Neural progenitor cell (in vitro differentiated cells): ENCODE measurements at regions not wholly inside any gene's neighbourhood (a gene's known extent, or its start where the extent isn't known, plus 50 kb on each side); places are given as distances from the start of the nearest gene placed in this dataset.

ENCODE experiments used
- EZH2 ChIP-seq: fragments of 200-600 bp; sonication (generic); IDR thresholded peaks from 2 replicates; pipeline ENCODE4 v1.6.1; 2017; ENCODE audit warnings: antibody characterized with exemption, mild to moderate bottlenecking, moderate library complexity
- EZH2phosphoT487 ChIP-seq: fragments of 200-600 bp; sonication (generic); IDR thresholded peaks from 2 replicates; pipeline ENCODE4 v1.6.1; 2017; ENCODE audit warnings: antibody characterized with exemption
- TF ChIP-seq, protein P1 (sequence below): fragments of 200-600 bp; sonication (generic); IDR thresholded peaks from 2 replicates; pipeline ENCODE4 v1.5.1; 2017; ENCODE audit warnings: antibody characterized with exemption, mild to moderate bottlenecking

DNA sequence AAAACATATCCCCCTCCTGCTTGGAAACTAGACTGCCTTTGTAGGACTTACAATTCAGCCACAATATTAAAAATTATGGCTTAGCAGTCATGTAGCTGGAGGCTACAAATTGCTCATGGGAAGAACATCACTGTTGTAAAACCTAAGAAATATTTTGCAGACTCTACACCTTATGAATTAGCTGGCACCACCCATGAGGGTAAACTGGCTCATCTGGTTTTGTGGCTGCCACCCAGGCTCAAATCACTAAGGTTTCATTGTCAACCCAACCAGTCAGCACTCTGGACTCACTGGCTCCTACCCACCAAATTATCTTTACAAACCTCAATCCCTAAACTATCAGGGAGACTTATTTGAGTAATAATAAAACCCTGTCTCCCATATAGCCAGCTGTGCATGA lies 100.7 kb upstream of the OLFM3 start:
- no peak for TF ChIP-seq EZH2phosphoT487
- TF ChIP-seq, protein P1, sequence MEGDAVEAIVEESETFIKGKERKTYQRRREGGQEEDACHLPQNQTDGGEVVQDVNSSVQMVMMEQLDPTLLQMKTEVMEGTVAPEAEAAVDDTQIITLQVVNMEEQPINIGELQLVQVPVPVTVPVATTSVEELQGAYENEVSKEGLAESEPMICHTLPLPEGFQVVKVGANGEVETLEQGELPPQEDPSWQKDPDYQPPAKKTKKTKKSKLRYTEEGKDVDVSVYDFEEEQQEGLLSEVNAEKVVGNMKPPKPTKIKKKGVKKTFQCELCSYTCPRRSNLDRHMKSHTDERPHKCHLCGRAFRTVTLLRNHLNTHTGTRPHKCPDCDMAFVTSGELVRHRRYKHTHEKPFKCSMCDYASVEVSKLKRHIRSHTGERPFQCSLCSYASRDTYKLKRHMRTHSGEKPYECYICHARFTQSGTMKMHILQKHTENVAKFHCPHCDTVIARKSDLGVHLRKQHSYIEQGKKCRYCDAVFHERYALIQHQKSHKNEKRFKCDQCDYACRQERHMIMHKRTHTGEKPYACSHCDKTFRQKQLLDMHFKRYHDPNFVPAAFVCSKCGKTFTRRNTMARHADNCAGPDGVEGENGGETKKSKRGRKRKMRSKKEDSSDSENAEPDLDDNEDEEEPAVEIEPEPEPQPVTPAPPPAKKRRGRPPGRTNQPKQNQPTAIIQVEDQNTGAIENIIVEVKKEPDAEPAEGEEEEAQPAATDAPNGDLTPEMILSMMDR, result no peak
- TF ChIP-seq EZH2, result no peak
